Medulla oblongata (tissue), 1 donor: ENCODE measurements at regions not wholly inside any gene's neighbourhood (a gene's known extent, or its start where the extent isn't known, plus 50 kb on each side); places are given as distances from the start of the nearest gene placed in this dataset.
A peak's percentile ranks its signal among the peaks of the same experiment; 100 is the strongest.

Source experiments
- DNase-seq: peaks from one replicate; pipeline ENCODE4 v3.0.0-alpha.2; 2015; ENCODE audit errors: extremely low spot score

DNA sequence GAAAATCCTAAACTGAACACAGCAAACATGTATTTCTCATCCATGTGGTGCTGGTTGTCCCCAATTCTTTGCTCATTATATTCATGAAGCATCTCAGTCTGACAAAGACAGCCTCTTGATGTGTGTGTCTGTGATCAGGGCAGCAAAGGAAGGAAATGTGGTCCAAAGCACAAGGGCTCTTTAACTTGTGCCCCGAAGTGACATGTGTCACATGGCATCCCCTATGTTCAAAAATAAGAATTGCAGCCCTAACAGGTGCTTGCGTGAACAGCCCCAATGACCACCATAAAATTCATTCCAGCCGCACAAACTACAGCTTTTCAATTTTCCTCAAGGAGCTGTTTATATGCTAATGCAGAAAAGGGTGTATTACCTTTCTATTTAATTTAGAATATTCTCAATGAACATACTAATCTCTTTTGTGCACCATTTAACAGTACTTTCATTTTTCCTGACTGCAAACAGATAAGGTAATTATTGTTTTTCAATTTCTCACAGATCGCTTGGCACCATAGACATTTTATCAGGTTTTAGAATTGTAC, 231.9 kb upstream of the CTSO start:
- no peak for DNase-seq

DNA sequence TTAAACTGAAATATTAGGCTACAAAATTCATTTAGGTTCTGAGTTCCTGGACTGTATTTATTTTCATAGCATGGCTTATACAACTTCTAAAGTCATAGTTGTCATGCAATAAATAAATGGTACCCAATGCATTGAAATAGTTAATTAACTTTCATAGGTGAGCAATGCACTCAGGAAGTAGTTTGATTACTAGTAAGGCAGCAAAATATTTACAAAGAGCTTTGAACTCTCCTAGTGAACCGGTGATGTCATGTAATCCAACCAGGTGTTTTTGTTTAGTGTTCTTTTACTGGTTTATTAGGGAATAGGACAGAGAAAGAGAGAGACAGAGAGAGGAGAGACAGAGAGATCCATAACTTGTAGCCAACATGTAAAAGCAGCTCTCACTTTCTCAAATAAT, 228.6 kb upstream of the CTSO start:
- DNase-seq, result no peak

DNA sequence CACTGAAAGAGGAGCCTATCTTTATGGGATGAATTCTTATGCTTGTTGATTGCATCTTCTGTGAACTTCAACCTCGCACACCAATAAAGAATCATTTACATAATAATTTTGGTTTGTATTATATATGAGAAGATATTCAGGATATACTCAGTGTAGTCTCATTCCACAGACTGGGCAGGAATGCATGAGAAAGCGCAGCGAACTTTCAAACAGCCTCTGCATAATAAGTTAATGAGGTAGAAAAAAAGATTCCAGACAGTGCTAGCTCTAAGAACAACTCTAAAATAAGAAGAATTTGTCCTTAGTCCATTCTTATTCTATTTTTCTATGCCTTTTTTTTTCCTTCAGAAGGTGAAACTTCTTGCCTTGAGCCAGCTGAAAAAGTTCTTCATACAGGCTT, 224.3 kb upstream of the CTSO start:
- DNase-seq, result no peak

DNA sequence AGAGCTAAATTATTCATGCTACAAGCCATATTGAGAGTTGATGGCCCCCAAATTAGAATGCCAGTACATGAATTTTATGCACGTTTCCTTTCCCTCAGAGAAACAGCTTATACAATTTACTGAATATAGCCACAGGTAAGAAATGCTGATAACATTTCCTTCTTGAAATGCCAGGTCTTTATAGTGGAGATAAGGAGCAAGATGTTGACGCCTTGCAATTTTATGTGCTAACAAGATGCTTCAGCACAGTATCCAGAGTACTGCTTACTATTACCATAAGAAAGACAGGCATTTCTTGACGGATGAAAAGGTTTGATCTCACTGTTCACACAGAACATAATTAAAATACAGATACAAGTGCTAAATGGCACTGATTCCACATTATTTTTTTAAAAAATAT, 223.2 kb upstream of the CTSO start:
- DNase-seq, result no peak

DNA sequence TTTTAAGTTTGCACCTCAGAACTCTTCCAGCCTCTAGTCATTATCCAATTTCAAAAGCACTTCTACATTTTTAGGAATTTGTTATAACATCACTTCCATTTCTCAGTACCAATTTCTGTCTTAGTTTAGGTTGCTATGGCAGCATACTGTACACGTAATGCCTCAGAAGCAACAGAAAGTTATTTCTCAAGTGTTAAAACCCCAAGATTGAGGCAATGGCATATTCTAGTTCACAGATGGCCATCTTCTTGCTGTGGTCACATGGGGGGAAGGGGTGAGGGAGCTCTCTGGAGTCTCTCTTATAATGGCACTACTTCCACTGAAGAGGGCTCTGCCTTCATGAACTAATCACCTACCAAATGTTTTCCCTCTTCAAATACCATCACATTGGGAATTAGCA, 220.3 kb upstream of the CTSO start:
- DNase-seq, result no peak

DNA sequence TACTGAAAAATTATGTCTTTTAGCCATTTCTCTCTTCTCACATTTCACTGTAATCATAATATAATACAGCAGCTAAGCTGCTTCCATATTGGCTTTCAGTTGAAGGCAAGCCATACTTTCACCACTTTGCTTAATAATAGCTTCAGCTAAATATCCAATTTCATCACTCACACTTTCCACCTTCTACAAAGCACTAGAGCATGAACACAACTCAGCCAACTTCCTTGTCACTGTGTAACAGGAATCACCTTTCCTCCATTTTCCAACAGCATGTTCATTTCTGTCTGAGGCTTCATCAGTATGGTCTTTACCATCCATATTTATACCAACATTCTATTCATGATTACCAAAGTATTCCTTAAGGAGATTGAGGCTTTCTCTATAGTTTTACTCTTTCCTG, 219.8 kb upstream of the CTSO start:
- no peak for DNase-seq

DNA sequence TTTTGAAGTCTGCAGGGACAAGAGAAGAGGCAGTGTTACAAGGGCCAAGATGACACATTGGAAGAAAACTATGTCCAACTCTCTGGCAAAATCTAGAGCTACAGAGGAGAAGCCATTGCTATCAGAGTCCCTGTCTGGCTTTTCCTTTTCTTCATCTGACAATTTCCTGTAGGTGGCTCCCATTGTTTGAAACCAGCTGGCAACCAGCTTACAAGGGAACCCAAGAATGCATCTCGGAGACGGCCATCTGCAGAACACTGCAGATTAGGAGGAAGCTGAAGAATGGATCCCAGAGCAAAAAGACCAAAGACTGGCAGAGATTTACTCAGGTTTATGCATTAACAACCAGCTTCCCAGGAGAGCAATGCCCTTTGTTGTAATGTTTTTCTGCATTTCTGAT, 216.2 kb upstream of the CTSO start:
- no peak for DNase-seq

DNA sequence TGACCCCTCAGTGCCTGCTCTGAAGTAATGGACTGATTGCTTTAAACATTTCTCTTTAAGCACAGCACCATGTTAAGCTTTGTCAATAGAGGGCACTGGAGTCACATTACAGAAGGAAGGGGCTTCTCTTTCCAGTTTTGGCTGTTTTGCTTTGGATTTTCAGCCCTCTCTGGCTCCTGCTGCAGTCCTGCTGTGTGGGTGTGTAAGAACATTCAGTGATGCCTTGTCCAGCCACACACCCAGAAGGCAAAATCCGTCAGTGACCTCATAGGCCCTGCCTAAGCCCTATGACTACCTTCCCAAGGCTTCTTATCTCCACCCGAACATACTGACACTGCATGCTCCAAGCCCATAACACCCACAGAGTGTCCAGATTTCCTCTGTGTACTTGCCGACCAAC, 215.3 kb upstream of the CTSO start:
- peak; percentile 28 for DNase-seq

DNA sequence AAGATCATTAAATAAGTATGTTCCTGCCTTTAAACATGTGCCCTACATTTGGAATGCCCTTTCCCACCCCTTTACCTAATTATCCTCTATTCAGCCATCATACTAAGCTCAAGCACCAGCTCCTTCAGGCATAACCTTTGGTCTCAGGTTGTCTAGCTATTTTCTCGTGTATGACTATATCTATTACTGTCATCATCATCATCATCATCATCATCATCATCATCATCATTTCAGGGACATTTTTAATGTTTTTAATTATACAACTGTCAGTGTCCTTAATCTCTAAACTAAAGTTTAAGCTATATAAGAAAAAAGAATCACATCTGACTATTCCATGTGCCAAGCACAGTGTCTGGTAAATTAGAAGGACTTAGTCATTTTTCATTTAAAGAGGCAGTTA, 214.6 kb upstream of the CTSO start:
- no peak for DNase-seq

DNA sequence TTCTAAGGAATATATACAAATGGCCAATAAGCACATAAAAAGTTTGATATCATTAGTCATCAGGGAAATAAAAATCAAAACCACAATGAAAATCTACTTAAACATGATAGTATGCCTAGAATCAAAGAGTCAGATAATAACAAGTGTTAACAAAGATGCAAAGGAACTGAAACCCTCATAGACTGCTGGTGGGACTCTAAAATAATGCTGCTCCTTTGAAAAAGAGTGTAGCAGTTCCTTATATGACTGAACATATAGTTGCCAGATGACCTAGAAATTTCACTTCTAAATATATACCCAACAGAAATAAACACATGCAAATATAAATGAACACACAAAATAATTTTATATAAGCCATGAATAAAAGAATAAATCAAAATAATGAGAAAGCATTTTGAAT, 205.1 kb upstream of the CTSO start:
- no peak for DNase-seq

DNA sequence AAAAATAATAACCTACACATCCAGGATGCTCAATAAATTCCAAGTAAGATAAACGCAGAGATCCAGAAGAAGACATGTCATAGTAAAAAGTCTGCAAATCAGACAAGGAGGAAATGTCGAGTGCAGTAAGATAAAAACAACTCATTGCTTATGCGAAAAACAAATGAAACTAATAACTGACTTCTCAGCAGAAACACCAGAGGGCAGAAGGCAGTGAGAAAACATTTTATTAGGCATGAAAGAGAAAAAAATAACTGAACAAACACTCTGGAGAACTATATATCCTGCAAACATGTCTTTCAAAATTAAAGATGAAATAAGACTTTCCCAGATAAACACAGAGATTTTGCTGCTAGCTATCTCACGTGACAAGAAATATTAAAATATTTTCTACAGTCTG, 201.3 kb upstream of the CTSO start:
- no peak for DNase-seq

DNA sequence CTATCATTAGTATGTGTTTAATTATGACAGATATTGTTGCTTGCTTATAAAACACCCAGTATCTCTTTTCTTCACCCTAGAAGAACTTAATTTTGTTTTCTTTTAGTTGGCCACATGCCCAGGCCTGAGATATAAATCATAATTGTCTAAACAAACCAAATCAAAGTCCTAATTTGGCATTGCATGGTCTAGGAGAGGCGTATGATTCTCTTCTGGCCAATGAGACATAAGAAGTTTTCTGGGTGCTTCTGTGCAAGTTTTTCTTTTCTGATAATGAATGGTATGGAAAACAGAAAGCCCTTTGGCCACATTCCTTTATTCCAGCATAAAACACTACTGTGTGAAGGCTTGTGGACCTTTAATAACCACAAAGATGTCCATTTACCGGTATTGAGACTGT, 192.9 kb upstream of the CTSO start:
- no peak for DNase-seq

DNA sequence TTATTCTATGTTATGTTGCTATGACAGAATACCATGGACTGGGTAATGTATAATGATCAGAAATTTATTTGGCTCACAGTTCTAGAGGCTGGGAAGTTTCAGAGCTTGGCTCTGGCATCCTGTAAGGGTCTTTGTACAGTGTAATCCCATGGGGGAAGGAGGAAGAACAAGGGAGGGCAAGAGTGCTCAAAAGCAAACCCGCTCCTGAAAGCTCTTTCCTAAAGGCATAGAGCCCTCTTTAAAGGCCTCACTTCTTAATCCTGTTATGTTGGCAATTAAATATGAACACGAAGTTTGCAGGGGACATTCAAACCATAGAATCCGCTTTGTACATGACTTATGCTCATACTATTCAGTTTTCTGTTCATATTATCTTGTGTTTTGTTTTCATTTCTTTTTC, 191.3 kb upstream of the CTSO start:
- DNase-seq, result no peak

DNA sequence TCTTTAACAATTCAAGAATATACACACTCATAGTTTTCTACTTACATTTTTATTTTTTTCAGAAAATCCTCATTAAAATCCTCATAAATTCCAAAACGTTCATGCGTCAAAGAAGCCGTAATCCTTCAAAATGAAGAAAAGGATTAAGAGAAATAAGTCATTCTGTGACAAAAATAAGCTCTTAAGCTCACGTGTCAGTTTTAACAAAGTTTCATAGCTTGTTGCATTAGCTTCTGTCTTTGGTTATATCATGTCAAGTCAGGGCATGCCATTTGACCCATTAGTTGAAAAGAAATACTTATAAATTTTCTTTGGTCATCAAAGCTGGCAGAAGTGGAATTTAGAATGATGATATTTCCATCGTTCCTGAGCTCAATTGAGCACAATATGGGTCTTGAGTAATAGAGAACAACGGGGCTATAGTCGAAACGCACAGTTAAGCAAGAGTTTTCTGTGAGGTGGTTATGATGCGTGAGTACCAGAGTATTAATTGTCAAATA, 185.2 kb upstream of the CTSO start:
- DNase-seq, result no peak

DNA sequence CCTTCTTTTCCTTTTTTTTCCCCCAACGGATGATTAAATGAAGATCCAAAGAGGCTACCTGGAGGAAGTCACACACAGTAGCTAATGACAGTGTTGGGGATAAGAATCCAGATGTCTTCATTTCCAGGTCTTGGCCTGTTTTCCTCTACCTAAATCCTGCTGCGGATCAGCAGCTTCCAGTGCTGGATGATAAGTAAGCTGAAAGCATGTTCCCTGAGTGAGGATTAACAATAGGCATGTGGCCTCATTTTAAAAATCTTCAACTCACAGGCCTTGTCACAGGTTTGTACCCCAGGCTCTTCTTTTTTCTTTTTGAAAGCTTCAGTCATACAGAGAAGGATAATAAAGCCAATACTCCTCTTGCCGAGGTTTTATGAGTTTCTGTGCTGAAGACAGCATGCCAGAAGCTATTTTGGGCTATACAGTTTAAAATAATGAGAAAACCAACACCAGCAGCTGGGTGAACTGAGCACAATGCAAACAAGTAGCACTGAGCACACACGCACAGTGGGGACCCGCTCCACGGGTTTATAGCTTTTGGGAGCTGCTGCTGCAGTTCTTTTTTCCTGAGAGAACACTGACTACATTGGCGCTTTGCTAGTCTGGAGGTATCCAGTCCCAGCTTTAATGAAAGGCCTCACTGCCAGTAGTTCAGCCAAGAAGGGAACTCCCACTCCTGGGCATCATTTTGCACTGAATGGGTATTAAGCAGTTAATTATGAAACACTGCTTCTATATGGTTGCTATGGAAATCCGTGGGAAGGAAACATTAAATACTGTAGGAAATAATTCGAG, 184.2 kb upstream of the CTSO start:
- DNase-seq, result no peak

DNA sequence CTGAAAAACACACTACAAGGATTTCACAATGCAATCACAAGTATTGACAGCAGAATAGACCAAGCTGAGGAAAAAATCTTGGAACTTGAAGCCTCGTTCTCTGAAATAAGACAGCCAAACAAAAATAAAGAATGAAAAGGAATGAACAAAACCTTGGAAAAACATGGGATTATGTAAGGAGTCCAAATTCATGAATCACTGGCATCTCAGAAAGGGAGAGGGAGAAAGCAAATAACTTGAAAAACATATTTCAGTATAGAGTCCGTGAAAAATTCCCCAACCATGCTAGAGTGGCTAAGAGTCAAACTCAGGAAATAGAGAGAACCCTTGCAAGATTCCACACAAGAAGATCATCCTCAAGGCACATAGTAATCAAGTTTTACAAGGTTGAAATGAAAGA, 178.5 kb upstream of the CTSO start:
- DNase-seq, result no peak

DNA sequence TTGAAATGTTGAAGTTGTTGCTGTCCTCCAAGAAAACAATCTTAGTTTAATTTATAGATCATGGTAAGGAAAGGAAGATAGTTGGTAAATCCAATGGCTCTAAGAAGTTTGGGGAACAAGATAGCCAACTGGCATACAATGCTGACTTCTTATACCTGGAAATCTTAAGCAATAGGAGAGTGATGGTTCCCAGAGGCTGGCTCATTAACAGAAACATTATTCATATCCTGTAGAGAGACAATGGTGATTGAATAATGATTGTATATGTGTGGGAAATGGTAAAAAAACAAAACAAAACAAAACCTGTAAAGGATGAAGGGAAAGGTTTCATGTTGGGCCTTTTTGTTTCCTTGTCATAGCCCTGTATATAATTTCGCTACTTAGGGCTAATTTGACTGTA, 174.9 kb upstream of the CTSO start:
- no peak for DNase-seq

DNA sequence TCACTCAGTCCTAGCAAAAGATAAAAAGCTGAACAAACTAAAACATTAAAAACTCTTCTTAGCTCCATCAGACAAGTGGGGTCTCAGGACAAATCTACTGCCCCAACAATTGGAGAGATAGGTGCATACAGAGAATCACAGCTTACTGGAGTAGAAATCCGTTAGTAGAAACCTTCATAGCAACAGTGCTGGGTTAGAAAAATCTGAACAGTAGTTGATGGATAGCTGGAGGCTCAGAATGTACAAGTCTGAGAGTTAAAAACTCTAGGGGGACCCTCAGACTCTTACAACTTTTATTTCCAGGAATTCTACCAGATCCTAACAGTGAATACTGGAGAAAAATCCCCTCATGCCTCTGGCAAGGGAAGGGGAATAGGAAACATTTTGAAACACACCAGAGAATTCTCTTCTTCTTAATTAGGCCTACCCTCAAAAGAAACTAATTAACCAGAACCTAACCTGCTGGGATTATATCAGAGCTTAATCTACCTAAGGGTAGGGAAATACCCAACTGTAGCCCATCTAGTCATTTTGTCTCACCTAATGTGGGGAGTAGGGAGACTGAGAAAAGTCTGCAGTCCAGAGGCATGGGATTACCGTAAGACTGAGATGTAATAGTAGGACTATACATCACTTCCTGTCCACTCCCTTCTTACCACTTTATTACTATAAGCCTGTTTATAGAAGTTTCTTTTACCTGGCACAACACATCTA, 165.0 kb upstream of the CTSO start:
- DNase-seq, result no peak

DNA sequence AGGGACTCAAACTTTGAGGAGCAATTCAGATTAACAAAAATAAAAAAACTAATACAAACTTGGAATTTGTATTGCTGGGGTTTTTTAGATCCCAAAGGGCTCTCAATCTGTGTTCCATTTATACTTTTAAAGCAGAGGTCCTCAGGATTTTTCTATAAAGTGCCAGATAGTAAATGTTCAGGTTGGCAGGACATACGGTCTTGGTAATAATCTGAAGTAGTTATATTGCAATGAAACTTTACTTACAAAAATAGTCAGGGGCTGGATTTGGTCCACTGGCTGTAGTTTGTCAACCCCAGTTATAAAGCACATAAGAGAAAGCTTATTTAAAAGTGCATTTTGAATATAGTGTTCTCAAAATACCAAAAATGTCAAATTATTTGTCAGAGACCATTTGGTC, 164.1 kb upstream of the CTSO start:
- no peak for DNase-seq

DNA sequence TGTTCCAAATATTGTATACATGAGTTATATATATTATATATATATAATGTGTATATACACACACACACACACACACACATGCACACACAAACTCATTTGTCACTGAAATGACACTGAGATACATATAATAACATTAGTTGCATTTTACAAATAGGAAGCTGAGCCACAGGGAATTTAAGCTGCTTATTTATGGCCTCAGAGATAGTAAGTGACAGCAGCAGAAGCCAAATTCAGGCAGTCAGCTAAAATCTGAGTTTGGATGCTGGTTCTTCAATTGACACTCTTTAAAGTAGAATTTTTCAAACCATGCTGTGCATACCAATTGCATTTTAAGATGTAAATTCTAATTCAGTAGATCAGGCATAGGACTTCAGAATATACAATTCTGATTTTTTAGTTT, 163.3 kb upstream of the CTSO start:
- DNase-seq, result no peak

DNA sequence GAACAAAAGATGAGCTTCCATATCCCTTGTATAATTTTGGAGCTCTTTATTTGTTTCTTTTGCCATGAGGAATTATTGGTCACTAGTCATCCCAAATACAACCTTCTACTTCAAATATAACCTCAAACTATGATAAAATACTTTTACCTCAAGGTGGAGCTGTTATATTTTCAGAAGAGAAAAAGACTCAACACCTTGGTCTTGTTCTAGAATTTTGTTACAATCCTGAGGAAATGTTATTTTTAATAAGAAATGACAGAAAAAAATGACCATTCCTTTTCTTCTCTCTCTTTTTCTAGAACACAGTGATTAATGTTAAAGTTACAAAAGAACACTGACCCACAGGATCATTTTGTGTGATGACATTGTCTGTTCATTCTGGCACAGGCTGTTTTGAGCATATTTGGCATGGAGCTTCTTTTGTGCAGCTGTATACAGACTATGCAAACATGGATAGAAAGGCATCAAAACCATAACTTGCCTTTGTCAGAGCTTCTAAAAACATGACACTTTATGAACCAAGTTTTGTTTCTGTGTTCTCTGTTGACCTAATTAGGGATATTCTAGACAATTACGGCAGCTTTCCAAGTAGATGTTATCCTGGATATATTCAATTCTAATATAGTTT, 159.6 kb upstream of the CTSO start:
- DNase-seq, result no peak

DNA sequence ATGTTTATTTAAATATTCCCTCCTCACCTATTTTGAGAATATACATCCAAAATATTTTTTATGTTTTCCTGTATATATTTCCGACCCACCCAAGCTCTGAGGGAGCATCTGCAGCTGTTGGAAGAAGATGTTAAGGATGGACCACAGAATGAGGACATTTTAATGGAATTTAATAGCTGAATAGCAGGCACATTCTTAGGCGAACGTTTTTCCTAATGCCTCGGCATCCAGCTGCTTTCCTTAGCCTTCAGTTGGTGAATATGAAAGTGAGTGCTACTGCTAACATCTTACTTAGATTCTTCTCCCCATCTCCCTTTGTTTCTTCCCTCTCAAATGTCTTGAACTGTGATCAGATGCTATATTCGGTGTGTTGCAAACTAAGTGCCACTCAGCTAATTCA, 158.0 kb upstream of the CTSO start:
- DNase-seq, result no peak
